ENCODE measurements at regions not wholly inside any gene's neighbourhood (a gene's known extent, or its start where the extent isn't known, plus 50 kb on each side); places are given as distances from the start of the nearest gene placed in this dataset.

- TF ChIP-seq POLR2AphosphoS5 (IDR thresholded peaks at IDR 0.05; ENCODE audit: insufficient read depth in 1 of 2, low read depth in 1 of 2), result no peak
- TF ChIP-seq CTCF (IDR thresholded peaks at IDR 0.05), result no peak
Measured at GRCh38 chr6:144359783-144360182, 74.6 kb downstream of the UTRN start.

All from vagina (tissue), 2 donors.